ENCODE measurements at regions not wholly inside any gene's neighbourhood (a gene's known extent, or its start where the extent isn't known, plus 50 kb on each side); places are given as distances from the start of the nearest gene placed in this dataset.

DNA sequence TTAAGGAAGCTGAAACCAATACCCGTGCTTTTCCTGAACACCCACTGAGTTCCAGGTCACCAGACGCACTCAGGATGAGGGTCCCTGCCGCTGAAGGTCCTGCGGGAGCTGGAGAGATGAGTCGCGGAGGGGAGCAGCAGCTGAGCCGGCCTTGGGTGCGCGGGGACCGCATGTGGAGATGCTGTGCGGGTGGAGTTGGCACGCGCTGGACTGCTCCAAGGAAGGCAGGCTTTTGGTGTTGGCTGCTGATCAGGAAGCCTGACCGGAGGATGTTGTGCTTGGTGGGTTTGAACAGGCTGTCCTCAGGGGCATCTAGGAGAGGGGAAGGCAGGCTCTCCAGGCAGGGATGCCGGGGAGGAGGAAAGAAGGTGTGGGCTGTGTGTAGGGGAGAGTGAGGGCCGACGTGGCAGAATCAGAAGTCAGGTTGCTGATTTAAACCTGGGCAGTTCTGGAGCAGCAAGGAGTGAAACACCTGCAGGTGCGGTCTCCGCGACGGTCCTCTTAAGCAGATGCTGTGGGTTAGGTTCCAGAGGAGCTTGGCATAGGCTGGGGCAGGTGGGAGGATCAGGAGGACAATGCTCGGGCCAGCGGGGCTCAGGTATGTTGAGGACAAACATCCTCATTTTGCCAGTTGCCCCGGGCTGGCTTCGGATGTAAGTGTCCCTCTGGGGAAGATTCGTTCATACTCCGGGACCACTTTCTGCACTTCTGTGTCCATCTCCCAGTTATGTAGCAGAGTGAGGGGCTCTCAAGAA is 197.5 kb upstream of the B3GAT1 start:
- no peak for TF ChIP-seq Cebpa-rat (IDR thresholded peaks at IDR 0.05)
- H3K27me3 ChIP-seq = no peaks in the 10 kb centered on the region
- H3K4me2 ChIP-seq = no peak overlapping the region
- H3K9me3 ChIP-seq = peaks cover 10% of the 10 kb centered on the region; the same call in 1 of the 2 replicates
- no peaks in the 10 kb centered on the region for H3K36me3 ChIP-seq
- H3K4me3 ChIP-seq = no peak overlapping the region
- H4K20me1 ChIP-seq = no peaks in the 10 kb centered on the region
- H3K9ac ChIP-seq = no peak overlapping the region
- H3K4me1 ChIP-seq = no peaks in the 10 kb centered on the region
- H3K27ac ChIP-seq = no peak overlapping the region

DNA sequence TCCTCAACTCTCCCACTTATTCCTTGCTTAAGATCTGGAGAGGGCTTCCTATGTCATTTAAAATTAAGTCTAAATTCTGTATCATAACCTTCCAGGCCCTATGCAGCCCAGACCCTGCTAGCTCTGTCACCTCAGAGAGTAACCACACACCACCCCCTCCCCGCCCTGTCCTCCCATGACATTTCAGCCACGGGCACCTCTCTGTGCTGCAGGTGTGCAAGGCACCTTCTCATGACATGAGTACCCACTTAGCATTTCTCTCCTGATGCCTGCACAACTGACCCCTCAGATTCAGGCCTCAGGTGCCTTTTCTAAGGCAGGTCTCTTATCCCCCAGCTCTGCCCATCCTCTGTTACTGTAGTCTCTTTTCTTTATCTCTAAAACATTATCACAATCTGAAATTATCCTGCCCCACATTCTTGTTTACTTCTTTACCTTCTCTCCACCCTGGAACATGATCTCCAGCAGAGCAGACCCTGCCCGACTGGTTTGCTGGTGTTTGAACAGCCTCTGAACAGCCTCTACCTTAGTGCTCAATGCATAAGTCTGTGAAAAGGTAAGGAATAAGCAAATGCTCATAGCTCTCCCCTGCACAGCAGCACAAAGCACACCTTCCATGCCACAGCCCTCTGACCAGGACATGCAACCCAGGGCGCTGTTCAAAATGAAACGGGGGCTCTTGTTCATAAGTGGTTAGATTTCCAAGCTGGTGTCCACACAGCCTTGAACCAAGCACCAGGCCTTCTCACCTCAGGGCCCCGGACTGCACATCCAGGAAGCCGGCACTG is 196.1 kb upstream of the B3GAT1 start:
- Histone ChIP-seq H3K4me2 (no peak overlapping the region), H3K27me3 (no peaks in the 10 kb centered on the region), H3K9ac (no peak overlapping the region), H3K4me1 (no peaks in the 10 kb centered on the region), H3K9me3 (peaks cover 10% of the 10 kb centered on the region; the same call in 1 of the 2 replicates), H3K4me3 (no peak overlapping the region), H4K20me1 (no peaks in the 10 kb centered on the region), H3K27ac (no peak overlapping the region), H3K36me3 (no peaks in the 10 kb centered on the region)
- TF ChIP-seq Cebpa-rat (IDR thresholded peaks at IDR 0.05) = no peak

GRCh38 chr11:134606251-134606650 is 194.2 kb upstream of the B3GAT1 start:
- Histone ChIP-seq H3K36me3 (no peaks in the 10 kb centered on the region), H3K27me3 (no peaks in the 10 kb centered on the region), H3K9ac (no peak overlapping the region), H4K20me1 (no peaks in the 10 kb centered on the region), H3K4me2 (no peak overlapping the region), H3K4me3 (no peak overlapping the region), H3K4me1 (no peaks in the 10 kb centered on the region), H3K9me3 (peaks cover 10% of the 10 kb centered on the region; the same call in 1 of the 2 replicates), H3K27ac (no peak overlapping the region)
- no peak for TF ChIP-seq Cebpa-rat (IDR thresholded peaks at IDR 0.05)

DNA sequence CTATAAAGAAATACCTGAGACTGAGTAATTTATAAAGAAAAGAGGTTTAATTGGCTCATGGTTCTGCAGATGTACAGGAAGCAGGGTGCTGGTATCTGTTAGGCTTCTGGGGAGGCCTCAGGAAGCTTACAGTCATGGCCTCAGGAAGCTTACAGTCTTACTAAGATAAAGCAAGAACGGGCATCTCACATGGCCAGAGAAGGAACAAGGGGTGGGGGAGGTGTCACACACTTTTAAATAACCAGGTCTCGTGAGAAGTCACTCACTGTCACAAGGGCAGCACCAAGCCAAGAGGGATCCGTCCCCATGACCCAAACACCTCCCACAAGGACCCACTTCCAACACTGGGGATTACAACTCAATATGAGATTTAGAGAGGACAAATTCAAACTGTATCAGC is 192.8 kb upstream of the B3GAT1 start:
- peaks cover 10% of the 10 kb centered on the region; the same call in 1 of the 2 replicates for H3K9me3 ChIP-seq
- H3K4me1 ChIP-seq = 0 out of 2 replicates have a peak, but pooled peaks cover 6% of the 10 kb centered on the region
- no peak overlapping the region for H3K9ac ChIP-seq
- no peak overlapping the region for H3K4me2 ChIP-seq
- no peaks in the 10 kb centered on the region for H3K27me3 ChIP-seq
- TF ChIP-seq Cebpa-rat (IDR thresholded peaks at IDR 0.05) = no peak
- H3K27ac ChIP-seq = no peak overlapping the region
- no peaks in the 10 kb centered on the region for H4K20me1 ChIP-seq
- no peaks in the 10 kb centered on the region for H3K36me3 ChIP-seq
- H3K4me3 ChIP-seq = no peak overlapping the region

- TF ChIP-seq Cebpa-rat (IDR thresholded peaks at IDR 0.05) = no peak
- Histone ChIP-seq H3K4me3 (no peak overlapping the region), H3K9ac (no peak overlapping the region)
Measured at GRCh38 chr11:134599299-134599771, 187.3 kb upstream of the B3GAT1 start.

GRCh38 chr11:134598368-134598767 is 186.3 kb upstream of the B3GAT1 start:
- no peak for TF ChIP-seq Cebpa-rat (IDR thresholded peaks at IDR 0.05)
- Histone ChIP-seq H3K4me2 (no peak overlapping the region), H3K4me3 (no peak overlapping the region)

More at GRCh38 chr11:134599299-134599771, 187.3 kb upstream of the B3GAT1 start:
- Histone ChIP-seq H3K4me1 (peaks cover 22% of the 10 kb centered on the region), H3K27me3 (no peaks in the 10 kb centered on the region), H4K20me1 (no peaks in the 10 kb centered on the region), H3K9me3 (no peaks in the 10 kb centered on the region), H3K36me3 (no peaks in the 10 kb centered on the region), H3K4me2 (peak overlapping the region; percentile 47), H3K27ac (no peak overlapping the region)

GRCh38 chr11:134597452-134597851 is 185.4 kb upstream of the B3GAT1 start:
- Histone ChIP-seq H3K36me3 (no peaks in the 10 kb centered on the region), H3K27me3 (no peaks in the 10 kb centered on the region), H4K20me1 (no peaks in the 10 kb centered on the region), H3K4me1 (peaks cover 22% of the 10 kb centered on the region), H3K9ac (no peak overlapping the region), H3K4me3 (no peak overlapping the region), H3K27ac (no peak overlapping the region), H3K4me2 (no peak overlapping the region), H3K9me3 (no peaks in the 10 kb centered on the region)
- TF ChIP-seq Cebpa-rat (IDR thresholded peaks at IDR 0.05) = no peak

More at GRCh38 chr11:134598368-134598767, 186.3 kb upstream of the B3GAT1 start:
- Histone ChIP-seq H3K27ac (no peak overlapping the region), H3K36me3 (no peaks in the 10 kb centered on the region), H3K9ac (no peak overlapping the region), H3K4me1 (peaks cover 22% of the 10 kb centered on the region), H3K9me3 (no peaks in the 10 kb centered on the region), H3K27me3 (no peaks in the 10 kb centered on the region), H4K20me1 (no peaks in the 10 kb centered on the region)

DNA sequence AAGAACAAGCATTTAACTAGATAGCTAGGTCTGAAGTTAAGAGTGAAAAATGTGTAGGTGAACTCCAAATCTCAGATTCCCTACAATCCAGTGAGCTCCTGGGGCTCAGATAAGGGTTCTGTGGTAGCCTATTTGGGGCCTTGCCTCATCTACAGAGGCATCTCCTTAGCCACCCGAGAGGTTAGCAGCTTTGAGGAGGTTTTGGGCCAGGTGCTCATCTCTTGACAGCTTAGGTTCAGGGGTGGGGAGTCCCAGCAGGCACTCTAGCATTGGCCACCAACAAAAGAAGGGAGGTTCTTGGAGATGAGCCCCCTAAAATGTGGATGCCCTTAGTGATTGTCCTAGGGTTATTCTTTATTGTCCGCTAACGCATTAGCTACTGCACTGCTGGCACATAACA is 184.4 kb upstream of the B3GAT1 start:
- no peak overlapping the region for H3K4me2 ChIP-seq
- TF ChIP-seq Cebpa-rat (IDR thresholded peaks at IDR 0.05) = no peak
- H3K4me3 ChIP-seq = no peak overlapping the region
- H3K27me3 ChIP-seq = no peaks in the 10 kb centered on the region
- H3K36me3 ChIP-seq = no peaks in the 10 kb centered on the region
- H3K4me1 ChIP-seq = peaks cover 22% of the 10 kb centered on the region
- H3K27ac ChIP-seq = no peak overlapping the region
- H4K20me1 ChIP-seq = no peaks in the 10 kb centered on the region
- no peak overlapping the region for H3K9ac ChIP-seq
- H3K9me3 ChIP-seq = no peaks in the 10 kb centered on the region

DNA sequence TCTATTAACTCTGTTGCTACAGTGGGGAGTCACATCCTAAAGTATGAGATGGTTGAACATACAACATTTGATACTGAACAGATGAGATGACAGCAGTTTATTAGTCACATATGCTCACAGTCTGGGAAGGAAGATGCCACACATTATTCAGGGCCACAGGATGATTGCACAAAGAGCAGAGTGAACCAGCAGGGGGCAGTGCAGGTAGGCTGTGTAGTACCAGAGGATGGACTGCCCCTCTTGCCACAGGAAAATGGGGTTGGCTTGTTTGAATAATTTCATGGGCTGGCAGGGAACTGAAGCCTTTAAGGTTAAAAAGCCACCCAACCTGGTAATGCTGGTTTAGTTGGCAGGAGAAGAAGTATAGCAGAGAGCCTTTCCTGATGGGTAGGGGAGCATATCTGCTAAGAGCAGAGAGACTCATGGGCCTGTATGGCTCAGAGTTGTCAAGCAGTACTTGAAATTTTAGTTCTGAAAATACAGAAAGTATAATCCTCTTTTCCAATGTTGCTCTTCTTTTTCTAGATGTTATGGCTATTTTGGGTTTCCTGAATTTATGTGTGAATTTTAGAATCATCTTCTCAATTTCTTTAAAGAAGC is 180.4 kb upstream of the B3GAT1 start:
- no peaks in the 10 kb centered on the region for H3K9me3 ChIP-seq
- H3K27me3 ChIP-seq = no peaks in the 10 kb centered on the region
- no peaks in the 10 kb centered on the region for H3K4me1 ChIP-seq
- H3K4me3 ChIP-seq = no peak overlapping the region
- no peak overlapping the region for H3K4me2 ChIP-seq
- no peaks in the 10 kb centered on the region for H3K36me3 ChIP-seq
- no peak overlapping the region for H3K9ac ChIP-seq
- no peak for TF ChIP-seq Cebpa-rat (IDR thresholded peaks at IDR 0.05)
- no peak overlapping the region for H3K27ac ChIP-seq
- H4K20me1 ChIP-seq = no peaks in the 10 kb centered on the region
